ENCODE measurements at regions not wholly inside any gene's neighbourhood (a gene's known extent, or its start where the extent isn't known, plus 50 kb on each side); places are given as distances from the start of the nearest gene placed in this dataset.

DNA sequence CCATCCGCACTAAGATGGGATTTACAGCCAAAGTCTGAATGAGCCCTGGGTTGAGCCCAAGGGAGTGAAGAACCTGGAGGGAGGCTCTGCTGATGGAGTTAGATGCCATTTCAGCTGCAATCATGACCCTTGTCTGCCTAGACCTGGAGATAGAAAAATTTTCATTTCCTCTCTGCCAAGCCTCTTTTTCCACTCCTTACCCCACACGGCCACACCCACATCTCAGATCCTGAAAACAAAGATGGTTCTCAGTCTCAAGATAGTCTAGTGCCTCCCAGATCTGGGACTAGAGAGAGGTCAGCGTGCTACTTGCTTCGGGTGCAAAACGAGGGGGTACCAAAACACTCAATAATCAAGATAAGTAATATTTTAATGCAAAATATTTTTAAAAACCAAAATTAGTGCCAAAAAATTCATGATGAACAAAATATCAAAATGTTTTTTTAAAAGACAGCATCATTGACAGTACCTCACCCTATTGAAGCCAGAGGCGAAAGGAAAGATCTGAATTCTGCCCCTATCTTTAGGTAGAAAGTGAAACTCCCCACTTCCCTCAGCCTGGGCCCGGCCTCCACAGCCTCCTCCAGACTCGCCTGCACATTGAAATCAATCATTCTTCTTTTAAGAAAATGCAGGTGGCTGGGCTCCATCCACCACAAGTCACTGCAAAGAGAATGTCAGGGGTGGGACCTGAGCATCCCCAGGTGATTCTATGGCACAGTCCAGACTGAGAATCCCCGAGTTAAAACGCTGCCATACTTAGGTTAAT lies 57.8 kb upstream of the GPR45 start:
- TF ChIP-seq POLR2A (IDR thresholded peaks at IDR 0.05; ENCODE audit: extremely low read depth, insufficient read length) (no peak), MYC (IDR thresholded peaks at IDR 0.05; ENCODE audit: low read depth, low read length) (no peak)
- TF ChIP-seq, protein P1, sequence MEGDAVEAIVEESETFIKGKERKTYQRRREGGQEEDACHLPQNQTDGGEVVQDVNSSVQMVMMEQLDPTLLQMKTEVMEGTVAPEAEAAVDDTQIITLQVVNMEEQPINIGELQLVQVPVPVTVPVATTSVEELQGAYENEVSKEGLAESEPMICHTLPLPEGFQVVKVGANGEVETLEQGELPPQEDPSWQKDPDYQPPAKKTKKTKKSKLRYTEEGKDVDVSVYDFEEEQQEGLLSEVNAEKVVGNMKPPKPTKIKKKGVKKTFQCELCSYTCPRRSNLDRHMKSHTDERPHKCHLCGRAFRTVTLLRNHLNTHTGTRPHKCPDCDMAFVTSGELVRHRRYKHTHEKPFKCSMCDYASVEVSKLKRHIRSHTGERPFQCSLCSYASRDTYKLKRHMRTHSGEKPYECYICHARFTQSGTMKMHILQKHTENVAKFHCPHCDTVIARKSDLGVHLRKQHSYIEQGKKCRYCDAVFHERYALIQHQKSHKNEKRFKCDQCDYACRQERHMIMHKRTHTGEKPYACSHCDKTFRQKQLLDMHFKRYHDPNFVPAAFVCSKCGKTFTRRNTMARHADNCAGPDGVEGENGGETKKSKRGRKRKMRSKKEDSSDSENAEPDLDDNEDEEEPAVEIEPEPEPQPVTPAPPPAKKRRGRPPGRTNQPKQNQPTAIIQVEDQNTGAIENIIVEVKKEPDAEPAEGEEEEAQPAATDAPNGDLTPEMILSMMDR (IDR thresholded peaks at IDR 0.05; ENCODE audit: low read depth, low read length) = no peak
- TF ChIP-seq, protein P2, sequence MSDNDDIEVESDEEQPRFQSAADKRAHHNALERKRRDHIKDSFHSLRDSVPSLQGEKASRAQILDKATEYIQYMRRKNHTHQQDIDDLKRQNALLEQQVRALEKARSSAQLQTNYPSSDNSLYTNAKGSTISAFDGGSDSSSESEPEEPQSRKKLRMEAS (IDR thresholded peaks at IDR 0.05; ENCODE audit: low read depth, low read length) = no peak

All from NB4 (cell line).